SK-N-SH treated with all-trans-retinoic acid at 6 μM for 48 hours (cell line): ENCODE measurements at regions not wholly inside any gene's neighbourhood (a gene's known extent, or its start where the extent isn't known, plus 50 kb on each side); places are given as distances from the start of the nearest gene placed in this dataset.

ENCODE experiments used
- ARNTL ChIP-seq: fragments of 450-650 bp; formaldehyde crosslinking; IDR thresholded peaks from 2 replicates; pipeline ENCODE4 v1.5.0; 2020; ENCODE audit warnings: low read depth, mild to moderate bottlenecking, moderate library complexity, borderline replicate concordance
- BACH2 ChIP-seq: fragments of 250-450 bp; sonication (Bioruptor Pico); IDR thresholded peaks from 2 replicates; pipeline ENCODE4 v1.9.0; 2021; ENCODE audit warnings: mild to moderate bottlenecking, borderline replicate concordance
- OSR1 ChIP-seq: fragments of 250-450 bp; sonication (Bioruptor Pico); IDR thresholded peaks from 2 replicates; pipeline ENCODE4 v1.8.0; 2022; ENCODE audit warnings: moderate library complexity, mild to moderate bottlenecking, inconsistent platforms
- PPARA ChIP-seq: fragments of 250-450 bp; sonication (Bioruptor Pico); IDR thresholded peaks from 2 replicates; pipeline ENCODE4 v1.5.0; 2020; ENCODE audit warnings: mild to moderate bottlenecking, borderline replicate concordance
- RARB ChIP-seq: fragments of 250-450 bp; sonication (Bioruptor Pico); IDR thresholded peaks from 2 replicates; pipeline ENCODE4 v1.8.0; 2021; ENCODE audit warnings: mild to moderate bottlenecking, moderate library complexity
- TCF4 ChIP-seq: fragments of 250-450 bp; sonication (Bioruptor Pico); IDR thresholded peaks from 2 replicates; pipeline ENCODE4 v1.8.0; 2021; ENCODE audit warnings: mild to moderate bottlenecking, moderate library complexity, borderline replicate concordance
- ZNF8 ChIP-seq: fragments of 450-650 bp; formaldehyde crosslinking; IDR thresholded peaks from 2 replicates; pipeline ENCODE4 v1.5.0; 2020; ENCODE audit warnings: mild to moderate bottlenecking, moderate library complexity
- TF ChIP-seq, protein P1 (sequence below): fragments of 250-450 bp; sonication (Bioruptor Pico); IDR thresholded peaks from 2 replicates; pipeline ENCODE4 v1.5.0; 2020; ENCODE audit warnings: mild to moderate bottlenecking, moderate library complexity
- TF ChIP-seq, protein P2 (sequence below): fragments of 250-450 bp; sonication (Bioruptor Pico); IDR thresholded peaks from 2 replicates; pipeline ENCODE4 v1.8.0; 2020; ENCODE audit warnings: mild to moderate bottlenecking, moderate library complexity, borderline replicate concordance
- TF ChIP-seq, protein P3 (sequence below): fragments of 250-450 bp; sonication (Bioruptor Pico); IDR thresholded peaks from 2 replicates; pipeline ENCODE4 v1.5.1; 2021; ENCODE audit warnings: mild to moderate bottlenecking, moderate library complexity

DNA sequence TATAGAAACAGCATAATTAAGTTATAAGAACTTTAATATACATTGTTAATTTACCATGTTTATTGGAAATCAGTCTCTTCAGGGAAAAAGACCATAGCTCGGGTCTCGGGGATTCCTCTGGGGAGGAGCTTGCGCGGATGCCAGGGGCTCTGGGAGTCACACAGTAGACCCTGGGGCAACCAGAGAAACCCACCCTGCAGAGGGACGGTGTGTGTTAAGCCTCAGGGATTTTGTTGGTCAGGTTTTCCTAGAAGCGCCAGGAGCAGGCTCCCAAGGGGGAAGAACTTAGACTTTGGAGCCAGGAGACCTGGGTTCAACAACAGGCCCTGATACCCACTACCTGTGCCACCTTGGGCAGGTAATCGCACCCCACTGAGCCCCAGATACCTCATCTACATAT lies 297.9 kb downstream of the MED10 start:
- TF ChIP-seq, protein P1, sequence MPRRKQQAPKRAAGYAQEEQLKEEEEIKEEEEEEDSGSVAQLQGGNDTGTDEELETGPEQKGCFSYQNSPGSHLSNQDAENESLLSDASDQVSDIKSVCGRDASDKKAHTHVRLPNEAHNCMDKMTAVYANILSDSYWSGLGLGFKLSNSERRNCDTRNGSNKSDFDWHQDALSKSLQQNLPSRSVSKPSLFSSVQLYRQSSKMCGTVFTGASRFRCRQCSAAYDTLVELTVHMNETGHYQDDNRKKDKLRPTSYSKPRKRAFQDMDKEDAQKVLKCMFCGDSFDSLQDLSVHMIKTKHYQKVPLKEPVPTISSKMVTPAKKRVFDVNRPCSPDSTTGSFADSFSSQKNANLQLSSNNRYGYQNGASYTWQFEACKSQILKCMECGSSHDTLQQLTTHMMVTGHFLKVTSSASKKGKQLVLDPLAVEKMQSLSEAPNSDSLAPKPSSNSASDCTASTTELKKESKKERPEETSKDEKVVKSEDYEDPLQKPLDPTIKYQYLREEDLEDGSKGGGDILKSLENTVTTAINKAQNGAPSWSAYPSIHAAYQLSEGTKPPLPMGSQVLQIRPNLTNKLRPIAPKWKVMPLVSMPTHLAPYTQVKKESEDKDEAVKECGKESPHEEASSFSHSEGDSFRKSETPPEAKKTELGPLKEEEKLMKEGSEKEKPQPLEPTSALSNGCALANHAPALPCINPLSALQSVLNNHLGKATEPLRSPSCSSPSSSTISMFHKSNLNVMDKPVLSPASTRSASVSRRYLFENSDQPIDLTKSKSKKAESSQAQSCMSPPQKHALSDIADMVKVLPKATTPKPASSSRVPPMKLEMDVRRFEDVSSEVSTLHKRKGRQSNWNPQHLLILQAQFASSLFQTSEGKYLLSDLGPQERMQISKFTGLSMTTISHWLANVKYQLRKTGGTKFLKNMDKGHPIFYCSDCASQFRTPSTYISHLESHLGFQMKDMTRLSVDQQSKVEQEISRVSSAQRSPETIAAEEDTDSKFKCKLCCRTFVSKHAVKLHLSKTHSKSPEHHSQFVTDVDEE (CRISPR knock-in tag): no peak
- TF ChIP-seq RARB (CRISPR knock-in tag) (no peak), BACH2 (no peak), OSR1 (CRISPR knock-in tag) (no peak), ZNF8 (CRISPR knock-in tag) (no peak), ARNTL (CRISPR knock-in tag) (no peak), PPARA (CRISPR knock-in tag) (no peak), TCF4 (no peak)
- TF ChIP-seq, protein P2, sequence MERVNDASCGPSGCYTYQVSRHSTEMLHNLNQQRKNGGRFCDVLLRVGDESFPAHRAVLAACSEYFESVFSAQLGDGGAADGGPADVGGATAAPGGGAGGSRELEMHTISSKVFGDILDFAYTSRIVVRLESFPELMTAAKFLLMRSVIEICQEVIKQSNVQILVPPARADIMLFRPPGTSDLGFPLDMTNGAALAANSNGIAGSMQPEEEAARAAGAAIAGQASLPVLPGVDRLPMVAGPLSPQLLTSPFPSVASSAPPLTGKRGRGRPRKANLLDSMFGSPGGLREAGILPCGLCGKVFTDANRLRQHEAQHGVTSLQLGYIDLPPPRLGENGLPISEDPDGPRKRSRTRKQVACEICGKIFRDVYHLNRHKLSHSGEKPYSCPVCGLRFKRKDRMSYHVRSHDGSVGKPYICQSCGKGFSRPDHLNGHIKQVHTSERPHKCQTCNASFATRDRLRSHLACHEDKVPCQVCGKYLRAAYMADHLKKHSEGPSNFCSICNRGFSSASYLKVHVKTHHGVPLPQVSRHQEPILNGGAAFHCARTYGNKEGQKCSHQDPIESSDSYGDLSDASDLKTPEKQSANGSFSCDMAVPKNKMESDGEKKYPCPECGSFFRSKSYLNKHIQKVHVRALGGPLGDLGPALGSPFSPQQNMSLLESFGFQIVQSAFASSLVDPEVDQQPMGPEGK (CRISPR knock-in tag): no peak
- TF ChIP-seq, protein P3, sequence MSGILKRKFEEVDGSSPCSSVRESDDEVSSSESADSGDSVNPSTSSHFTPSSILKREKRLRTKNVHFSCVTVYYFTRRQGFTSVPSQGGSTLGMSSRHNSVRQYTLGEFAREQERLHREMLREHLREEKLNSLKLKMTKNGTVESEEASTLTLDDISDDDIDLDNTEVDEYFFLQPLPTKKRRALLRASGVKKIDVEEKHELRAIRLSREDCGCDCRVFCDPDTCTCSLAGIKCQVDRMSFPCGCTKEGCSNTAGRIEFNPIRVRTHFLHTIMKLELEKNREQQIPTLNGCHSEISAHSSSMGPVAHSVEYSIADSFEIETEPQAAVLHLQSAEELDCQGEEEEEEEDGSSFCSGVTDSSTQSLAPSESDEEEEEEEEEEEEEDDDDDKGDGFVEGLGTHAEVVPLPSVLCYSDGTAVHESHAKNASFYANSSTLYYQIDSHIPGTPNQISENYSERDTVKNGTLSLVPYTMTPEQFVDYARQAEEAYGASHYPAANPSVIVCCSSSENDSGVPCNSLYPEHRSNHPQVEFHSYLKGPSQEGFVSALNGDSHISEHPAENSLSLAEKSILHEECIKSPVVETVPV (CRISPR knock-in tag): no peak
